ENCODE measurements at regions not wholly inside any gene's neighbourhood (a gene's known extent, or its start where the extent isn't known, plus 50 kb on each side); places are given as distances from the start of the nearest gene placed in this dataset.
A peak's percentile ranks its signal among the peaks of the same experiment; 100 is the strongest.
"Not testable (repeated sequence)": the region's sequence is repeated elsewhere in the genome, so short reads cannot be mapped to it uniquely, and the experiment has no call there.

- no peak for ATAC-seq
These were observed 1233.2 kb upstream of the ZEB2 start for GRCh38 chr2:145753041-145753608.

- no peak for ATAC-seq
These were observed 1232.3 kb upstream of the ZEB2 start for GRCh38 chr2:145752091-145752806.

GRCh38 chr2:145751629-145752028 lies 1231.7 kb upstream of the ZEB2 start:
- ATAC-seq: peak; percentile 24 to 36

GRCh38 chr2:145751155-145751554 lies 1231.2 kb upstream of the ZEB2 start:
- ATAC-seq: no peak

- ATAC-seq: no peak
These were observed 1230.7 kb upstream of the ZEB2 start for GRCh38 chr2:145750612-145751011.

GRCh38 chr2:145750144-145750543 lies 1230.2 kb upstream of the ZEB2 start:
- ATAC-seq: no peak

GRCh38 chr2:145749556-145749955 lies 1229.6 kb upstream of the ZEB2 start:
- ATAC-seq: no peak

GRCh38 chr2:145748927-145749326 lies 1229.0 kb upstream of the ZEB2 start:
- no peak for ATAC-seq

GRCh38 chr2:145747715-145748114 lies 1227.8 kb upstream of the ZEB2 start:
- no peak for ATAC-seq

- not testable (repeated sequence) for ATAC-seq
These were observed 1225.4 kb upstream of the ZEB2 start for GRCh38 chr2:145745387-145745721.

GRCh38 chr2:145744541-145745386 lies 1224.8 kb upstream of the ZEB2 start:
- ATAC-seq: peak; percentile 50 to 53

GRCh38 chr2:145743011-145743410 lies 1223.1 kb upstream of the ZEB2 start:
- no peak for ATAC-seq

GRCh38 chr2:145741636-145742035 lies 1221.7 kb upstream of the ZEB2 start:
- no peak for ATAC-seq

GRCh38 chr2:145741181-145741580 lies 1221.3 kb upstream of the ZEB2 start:
- no peak for ATAC-seq

- peak in 1 of 2 donors; percentile 27 for ATAC-seq
These were observed 1220.4 kb upstream of the ZEB2 start for GRCh38 chr2:145740302-145740701.

GRCh38 chr2:145739681-145740080 lies 1219.8 kb upstream of the ZEB2 start:
- no peak for ATAC-seq

GRCh38 chr2:145736871-145737270 lies 1217.0 kb upstream of the ZEB2 start:
- no peak for ATAC-seq

GRCh38 chr2:145731467-145731866 lies 1211.5 kb upstream of the ZEB2 start:
- no peak for ATAC-seq

GRCh38 chr2:145729993-145730770 lies 1210.3 kb upstream of the ZEB2 start:
- ATAC-seq: no peak

- ATAC-seq: no peak
These were observed 1209.6 kb upstream of the ZEB2 start for GRCh38 chr2:145729481-145729880.

- no peak for ATAC-seq
These were observed 1208.6 kb upstream of the ZEB2 start for GRCh38 chr2:145728511-145728910.

GRCh38 chr2:145725876-145726275 lies 1206.0 kb upstream of the ZEB2 start:
- no peak for ATAC-seq

- no peak for ATAC-seq
These were observed 1204.5 kb upstream of the ZEB2 start for GRCh38 chr2:145724311-145724898.
